WTC11 (cell line): ENCODE measurements at regions not wholly inside any gene's neighbourhood (a gene's known extent, or its start where the extent isn't known, plus 50 kb on each side); places are given as distances from the start of the nearest gene placed in this dataset.

Source experiments
- ATAC-seq: fragments of 200-7000 bp; cut with Tn5 transposase; 2 replicates; pipeline ENCODE4 v1.10.0; 2021; ENCODE audit warnings: mild to moderate bottlenecking, moderate library complexity
- CTCF ChIA-PET: fragments of 300-600 bp; sonication (Branson Sonifier 250); formaldehyde crosslinking; loops from one replicate; lab custom pipeline; 2021; ENCODE audit warnings: antibody characterized with exemption; lab: Charles Lee
- POLR2A ChIA-PET: fragments of 350-600 bp; sonication (Branson Sonifier 250); formaldehyde crosslinking; loops from one replicate; lab custom pipeline; 2021; ENCODE audit warnings: antibody characterized with exemption; lab: Charles Lee
- DNase-seq: peaks from one replicate; pipeline ENCODE4 v3.0.0; 2021; ENCODE audit warnings: low spot score
- H3K27ac Mint-ChIP-seq: 2 replicates; pipeline ENCODE4 v1.8.0; 2021; ENCODE audit warnings: mixed read lengths
- H3K27me3 Mint-ChIP-seq: 2 replicates; pipeline ENCODE4 v1.8.0; 2021; ENCODE audit warnings: low read depth, mild to moderate bottlenecking, moderate library complexity, mixed read lengths
- H3K36me3 Mint-ChIP-seq: 2 replicates; pipeline ENCODE4 v1.8.0; 2021; ENCODE audit warnings: mixed read lengths
- H3K4me1 Mint-ChIP-seq: 2 replicates; pipeline ENCODE4 v1.8.0; 2022; ENCODE audit warnings: mixed read lengths
- H3K4me3 Mint-ChIP-seq: 2 replicates; pipeline ENCODE4 v1.8.0; 2021; ENCODE audit warnings: mild to moderate bottlenecking, moderate library complexity, mixed read lengths
- H3K9me3 Mint-ChIP-seq: 2 replicates; pipeline ENCODE4 v1.8.0; 2021; ENCODE audit warnings: mixed read lengths
- ATF1 ChIP-seq: sonication (generic); formaldehyde crosslinking; IDR thresholded peaks from 2 replicates; pipeline ENCODE4 v1.8.1; 2023; ENCODE audit warnings: mild to moderate bottlenecking, moderate library complexity, missing genetic modification reagents
- JAZF1 ChIP-seq: fragments of 250-450 bp; sonication (Bioruptor Pico); IDR thresholded peaks from 2 replicates; pipeline ENCODE4 v1.9.0; 2021; ENCODE audit warnings: moderate library complexity, mild to moderate bottlenecking, inconsistent platforms
- JUN ChIP-seq: sonication (generic); formaldehyde crosslinking; IDR thresholded peaks from 2 replicates; pipeline ENCODE4 v1.8.0; 2023; ENCODE audit warnings: mild to moderate bottlenecking, missing genetic modification reagents
- NFATC4 ChIP-seq: fragments of 250-450 bp; sonication (Bioruptor Pico); IDR thresholded peaks from 2 replicates; pipeline ENCODE4 v1.9.0; 2021; ENCODE audit warnings: mild to moderate bottlenecking
- NFE2L1 ChIP-seq: sonication (generic); formaldehyde crosslinking; IDR thresholded peaks from 2 replicates; pipeline ENCODE4 v1.8.1; 2023; ENCODE audit warnings: missing genetic modification reagents
- NFYB ChIP-seq: sonication (generic); formaldehyde crosslinking; conservative IDR thresholded peaks from 2 replicates; pipeline ENCODE4 v1.8.0; 2022; ENCODE audit warnings: low read depth, missing genetic modification reagents
- NR1H2 ChIP-seq: sonication (generic); formaldehyde crosslinking; IDR thresholded peaks from 2 replicates; pipeline ENCODE4 v1.9.0; 2021; ENCODE audit warnings: mild to moderate bottlenecking, moderate library complexity, missing genetic modification reagents
- NR2C2 ChIP-seq: sonication (generic); formaldehyde crosslinking; IDR thresholded peaks from 2 replicates; pipeline ENCODE4 v1.8.0; 2022; ENCODE audit warnings: mild to moderate bottlenecking, missing genetic modification reagents
- NR3C1 ChIP-seq: sonication (generic); formaldehyde crosslinking; conservative IDR thresholded peaks from 2 replicates; pipeline ENCODE4 v1.8.1; 2023; ENCODE audit warnings: low read depth, mild to moderate bottlenecking, missing genetic modification reagents
- TP53 ChIP-seq: sonication (generic); formaldehyde crosslinking; IDR thresholded peaks from 2 replicates; pipeline ENCODE4 v1.8.1; 2023; ENCODE audit warnings: mild to moderate bottlenecking, missing genetic modification reagents
- ZNF121 ChIP-seq: sonication (generic); formaldehyde crosslinking; IDR thresholded peaks from 2 replicates; pipeline ENCODE4 v1.8.0; 2023; ENCODE audit warnings: missing genetic modification reagents
- ZNF671 ChIP-seq: fragments of 250-450 bp; sonication (Bioruptor Pico); IDR thresholded peaks from 2 replicates; pipeline ENCODE4 v1.8.0; 2021; ENCODE audit warnings: mild to moderate bottlenecking
- TF ChIP-seq, protein P1 (sequence below): sonication (generic); formaldehyde crosslinking; IDR thresholded peaks from 2 replicates; pipeline ENCODE4 v1.8.0; 2023; ENCODE audit warnings: missing genetic modification reagents
- TF ChIP-seq, protein P2 (sequence below): sonication (generic); formaldehyde crosslinking; IDR thresholded peaks from 2 replicates; pipeline ENCODE4 v1.8.1; 2022; ENCODE audit warnings: mild to moderate bottlenecking, missing genetic modification reagents, moderate library complexity, borderline replicate concordance
- TF ChIP-seq, protein P3 (sequence below): sonication (generic); formaldehyde crosslinking; IDR thresholded peaks from 2 replicates; pipeline ENCODE4 v1.8.0; 2022; ENCODE audit warnings: missing genetic modification reagents
- TF ChIP-seq, protein P4 (sequence below): fragments of 250-450 bp; sonication (Bioruptor Pico); conservative IDR thresholded peaks from 2 replicates; pipeline ENCODE4 v1.9.0; 2021; ENCODE audit warnings: mild to moderate bottlenecking
- TF ChIP-seq, protein P5 (sequence below): sonication (generic); formaldehyde crosslinking; IDR thresholded peaks from 2 replicates; pipeline ENCODE4 v1.8.1; 2023; ENCODE audit warnings: mild to moderate bottlenecking, missing genetic modification reagents, moderate library complexity
- TF ChIP-seq, protein P6 (sequence below): sonication (generic); formaldehyde crosslinking; IDR thresholded peaks from 2 replicates; pipeline ENCODE4 v1.8.1; 2022; ENCODE audit warnings: low read depth, missing genetic modification reagents, borderline replicate concordance

DNA sequence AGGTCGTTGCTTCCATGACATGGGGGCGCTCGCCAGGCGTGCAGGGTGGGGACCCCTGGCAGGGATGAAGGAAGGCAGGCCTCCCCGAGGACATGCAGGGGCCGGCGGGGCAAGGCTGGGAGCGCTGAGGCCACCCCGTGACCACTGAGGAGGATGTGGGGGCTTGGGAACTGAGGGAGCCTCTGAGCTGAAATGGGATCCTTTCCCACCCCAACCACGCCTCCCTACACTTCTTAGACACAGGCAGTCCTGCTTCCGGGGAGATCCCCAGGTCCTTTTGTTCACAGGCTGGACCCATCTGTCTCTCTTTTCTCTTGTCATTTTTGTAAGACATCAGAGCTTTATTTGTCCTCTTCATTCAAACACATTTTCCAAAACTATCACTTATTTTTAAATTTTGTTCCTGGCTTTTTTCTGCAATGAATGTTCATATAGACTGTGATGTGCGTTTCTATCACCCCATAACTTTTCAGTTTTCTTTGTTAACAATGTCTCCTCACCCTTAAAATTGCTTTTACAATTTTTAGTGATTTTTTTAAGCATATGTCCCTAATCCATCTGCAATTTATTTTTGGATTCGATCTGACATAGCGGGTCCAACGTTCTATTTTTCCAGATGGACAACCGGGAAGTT, 156.7 kb upstream of the BACE2 start:
- TF ChIP-seq JAZF1 (CRISPR knock-in tag) (no peak), ATF1 (CRISPR knock-in tag) (no peak), TP53 (CRISPR knock-in tag) (no peak), NFATC4 (no peak), NR2C2 (no peak), ZNF671 (CRISPR knock-in tag) (no peak), ZNF121 (CRISPR knock-in tag) (no peak), NFE2L1 (no peak), JUN (CRISPR knock-in tag) (no peak), NR1H2 (no peak), NFYB (CRISPR knock-in tag) (no peak), NR3C1 (no peak)
- TF ChIP-seq, protein P1, sequence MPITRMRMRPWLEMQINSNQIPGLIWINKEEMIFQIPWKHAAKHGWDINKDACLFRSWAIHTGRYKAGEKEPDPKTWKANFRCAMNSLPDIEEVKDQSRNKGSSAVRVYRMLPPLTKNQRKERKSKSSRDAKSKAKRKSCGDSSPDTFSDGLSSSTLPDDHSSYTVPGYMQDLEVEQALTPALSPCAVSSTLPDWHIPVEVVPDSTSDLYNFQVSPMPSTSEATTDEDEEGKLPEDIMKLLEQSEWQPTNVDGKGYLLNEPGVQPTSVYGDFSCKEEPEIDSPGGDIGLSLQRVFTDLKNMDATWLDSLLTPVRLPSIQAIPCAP (CRISPR knock-in tag) = no peak
- TF ChIP-seq, protein P2, sequence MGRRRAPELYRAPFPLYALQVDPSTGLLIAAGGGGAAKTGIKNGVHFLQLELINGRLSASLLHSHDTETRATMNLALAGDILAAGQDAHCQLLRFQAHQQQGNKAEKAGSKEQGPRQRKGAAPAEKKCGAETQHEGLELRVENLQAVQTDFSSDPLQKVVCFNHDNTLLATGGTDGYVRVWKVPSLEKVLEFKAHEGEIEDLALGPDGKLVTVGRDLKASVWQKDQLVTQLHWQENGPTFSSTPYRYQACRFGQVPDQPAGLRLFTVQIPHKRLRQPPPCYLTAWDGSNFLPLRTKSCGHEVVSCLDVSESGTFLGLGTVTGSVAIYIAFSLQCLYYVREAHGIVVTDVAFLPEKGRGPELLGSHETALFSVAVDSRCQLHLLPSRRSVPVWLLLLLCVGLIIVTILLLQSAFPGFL = no peak
- TF ChIP-seq, protein P3, sequence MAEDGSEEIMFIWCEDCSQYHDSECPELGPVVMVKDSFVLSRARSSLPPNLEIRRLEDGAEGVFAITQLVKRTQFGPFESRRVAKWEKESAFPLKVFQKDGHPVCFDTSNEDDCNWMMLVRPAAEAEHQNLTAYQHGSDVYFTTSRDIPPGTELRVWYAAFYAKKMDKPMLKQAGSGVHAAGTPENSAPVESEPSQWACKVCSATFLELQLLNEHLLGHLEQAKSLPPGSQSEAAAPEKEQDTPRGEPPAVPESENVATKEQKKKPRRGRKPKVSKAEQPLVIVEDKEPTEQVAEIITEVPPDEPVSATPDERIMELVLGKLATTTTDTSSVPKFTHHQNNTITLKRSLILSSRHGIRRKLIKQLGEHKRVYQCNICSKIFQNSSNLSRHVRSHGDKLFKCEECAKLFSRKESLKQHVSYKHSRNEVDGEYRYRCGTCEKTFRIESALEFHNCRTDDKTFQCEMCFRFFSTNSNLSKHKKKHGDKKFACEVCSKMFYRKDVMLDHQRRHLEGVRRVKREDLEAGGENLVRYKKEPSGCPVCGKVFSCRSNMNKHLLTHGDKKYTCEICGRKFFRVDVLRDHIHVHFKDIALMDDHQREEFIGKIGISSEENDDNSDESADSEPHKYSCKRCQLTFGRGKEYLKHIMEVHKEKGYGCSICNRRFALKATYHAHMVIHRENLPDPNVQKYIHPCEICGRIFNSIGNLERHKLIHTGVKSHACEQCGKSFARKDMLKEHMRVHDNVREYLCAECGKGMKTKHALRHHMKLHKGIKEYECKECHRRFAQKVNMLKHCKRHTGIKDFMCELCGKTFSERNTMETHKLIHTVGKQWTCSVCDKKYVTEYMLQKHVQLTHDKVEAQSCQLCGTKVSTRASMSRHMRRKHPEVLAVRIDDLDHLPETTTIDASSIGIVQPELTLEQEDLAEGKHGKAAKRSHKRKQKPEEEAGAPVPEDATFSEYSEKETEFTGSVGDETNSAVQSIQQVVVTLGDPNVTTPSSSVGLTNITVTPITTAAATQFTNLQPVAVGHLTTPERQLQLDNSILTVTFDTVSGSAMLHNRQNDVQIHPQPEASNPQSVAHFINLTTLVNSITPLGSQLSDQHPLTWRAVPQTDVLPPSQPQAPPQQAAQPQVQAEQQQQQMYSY (CRISPR knock-in tag) = no peak
- TF ChIP-seq, protein P4, sequence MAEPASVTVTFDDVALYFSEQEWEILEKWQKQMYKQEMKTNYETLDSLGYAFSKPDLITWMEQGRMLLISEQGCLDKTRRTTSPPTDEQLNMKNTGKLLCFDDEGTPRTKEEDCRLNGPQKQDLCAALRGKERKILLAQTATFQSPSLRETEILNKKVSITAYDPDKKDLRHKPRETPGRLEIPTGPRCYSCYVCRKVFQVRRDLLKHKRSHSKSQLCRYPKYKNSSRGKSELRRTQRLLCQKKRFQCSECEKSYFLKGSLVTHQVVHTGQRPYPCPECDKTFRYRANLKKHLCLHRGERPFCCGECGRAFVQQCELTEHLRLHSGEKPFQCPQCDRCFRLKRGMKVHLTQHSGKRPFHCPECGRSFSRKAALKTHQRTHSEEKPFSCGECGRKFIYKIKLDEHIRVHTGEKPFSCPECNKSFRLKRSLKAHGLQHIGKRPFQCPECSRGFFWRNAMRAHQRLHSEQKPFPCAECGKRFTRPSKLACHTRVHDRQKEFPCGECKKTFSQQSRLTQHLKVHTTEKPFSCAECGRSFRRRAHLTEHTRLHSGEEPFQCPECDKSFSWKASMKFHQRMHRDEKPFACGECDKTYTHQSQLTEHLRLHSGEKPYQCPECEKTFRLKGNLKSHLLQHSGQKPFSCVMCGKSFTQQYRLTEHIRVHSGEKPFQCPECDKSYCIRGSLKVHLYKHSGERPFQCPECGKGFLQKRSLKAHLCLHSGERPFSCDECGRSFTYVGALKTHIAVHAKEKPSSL (CRISPR knock-in tag) = no peak
- TF ChIP-seq, protein P5, sequence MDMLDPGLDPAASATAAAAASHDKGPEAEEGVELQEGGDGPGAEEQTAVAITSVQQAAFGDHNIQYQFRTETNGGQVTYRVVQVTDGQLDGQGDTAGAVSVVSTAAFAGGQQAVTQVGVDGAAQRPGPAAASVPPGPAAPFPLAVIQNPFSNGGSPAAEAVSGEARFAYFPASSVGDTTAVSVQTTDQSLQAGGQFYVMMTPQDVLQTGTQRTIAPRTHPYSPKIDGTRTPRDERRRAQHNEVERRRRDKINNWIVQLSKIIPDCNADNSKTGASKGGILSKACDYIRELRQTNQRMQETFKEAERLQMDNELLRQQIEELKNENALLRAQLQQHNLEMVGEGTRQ = no peak
- TF ChIP-seq, protein P6, sequence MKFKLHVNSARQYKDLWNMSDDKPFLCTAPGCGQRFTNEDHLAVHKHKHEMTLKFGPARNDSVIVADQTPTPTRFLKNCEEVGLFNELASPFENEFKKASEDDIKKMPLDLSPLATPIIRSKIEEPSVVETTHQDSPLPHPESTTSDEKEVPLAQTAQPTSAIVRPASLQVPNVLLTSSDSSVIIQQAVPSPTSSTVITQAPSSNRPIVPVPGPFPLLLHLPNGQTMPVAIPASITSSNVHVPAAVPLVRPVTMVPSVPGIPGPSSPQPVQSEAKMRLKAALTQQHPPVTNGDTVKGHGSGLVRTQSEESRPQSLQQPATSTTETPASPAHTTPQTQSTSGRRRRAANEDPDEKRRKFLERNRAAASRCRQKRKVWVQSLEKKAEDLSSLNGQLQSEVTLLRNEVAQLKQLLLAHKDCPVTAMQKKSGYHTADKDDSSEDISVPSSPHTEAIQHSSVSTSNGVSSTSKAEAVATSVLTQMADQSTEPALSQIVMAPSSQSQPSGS (CRISPR knock-in tag) = no peak
- TF ChIP-seq, all 79 proteins: peak for 0
- CTCF ChIA-PET = interaction anchor here (0.8 to 1.9 kb wide), 4 partner anchors 32 to 58 kb away, joined by 3 to 5 read pairs (median 4); no protein-coding TSS in a partner anchor
- H3K4me1 Mint-ChIP-seq = peaks cover 5% of the 10 kb centered on the region
- POLR2A ChIA-PET = no interaction called here
- H3K4me3 Mint-ChIP-seq = no peak overlapping the region
- no peak overlapping the region for H3K27ac Mint-ChIP-seq
- H3K9me3 Mint-ChIP-seq = peaks cover 6% of the 10 kb centered on the region
- 0 out of 2 replicates have a peak, but pooled peaks have one; percentile 18 for ATAC-seq
- no peak for DNase-seq
- 0 out of 2 replicates have a peak, but pooled peaks cover 2% of the 10 kb centered on the region for H3K27me3 Mint-ChIP-seq
- 0 out of 2 replicates have a peak, but pooled peaks cover 3% of the 10 kb centered on the region for H3K36me3 Mint-ChIP-seq
